ENCODE measurements at regions not wholly inside any gene's neighbourhood (a gene's known extent, or its start where the extent isn't known, plus 50 kb on each side); places are given as distances from the start of the nearest gene placed in this dataset.
"Not testable (repeated sequence)": the region's sequence is repeated elsewhere in the genome, so short reads cannot be mapped to it uniquely, and the experiment has no call there.

DNA sequence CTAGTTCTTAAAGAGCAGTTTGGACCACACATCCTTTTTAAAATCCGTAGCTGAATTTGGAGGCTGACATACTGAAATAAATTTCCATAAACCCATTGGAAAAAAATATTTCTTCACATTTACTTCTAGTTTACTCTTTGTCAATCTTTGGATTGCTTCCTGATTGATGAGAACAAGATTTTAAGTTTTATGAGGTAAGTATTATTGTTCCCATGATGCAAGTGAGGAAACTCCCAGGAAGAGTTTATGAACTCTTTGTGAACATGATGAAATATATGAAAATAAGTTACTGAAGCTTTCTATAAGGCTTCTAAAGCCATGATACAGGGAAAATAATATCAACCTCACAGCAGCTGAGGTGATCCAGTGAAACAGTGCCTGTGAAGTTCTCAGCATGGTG lies 320.0 kb downstream of the GJA1 start:
- FAIRE-seq = no peak
- DNase-seq (ENCODE audit: low spot score) = no peak

DNA sequence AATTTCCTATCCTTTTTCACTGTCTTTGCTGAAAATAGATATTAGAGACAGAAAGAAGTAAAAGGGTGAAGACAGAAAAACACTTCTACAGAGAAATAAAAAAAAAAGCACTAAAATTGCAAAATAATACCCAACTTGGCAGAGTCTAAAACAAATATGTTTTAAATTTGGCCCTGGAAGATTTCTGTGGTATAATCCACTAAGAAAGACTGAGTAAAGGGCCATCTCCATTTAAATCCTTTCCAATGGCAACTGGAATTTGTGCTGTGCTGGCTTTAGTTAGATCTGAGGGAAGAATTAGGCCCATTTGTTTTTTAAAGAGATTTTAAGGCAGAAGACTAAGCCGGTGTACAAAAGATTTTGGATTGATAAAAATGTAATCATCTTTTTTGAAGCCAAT lies 321.2 kb downstream of the GJA1 start:
- DNase-seq (ENCODE audit: low spot score) (no peak), FAIRE-seq (no peak)

DNA sequence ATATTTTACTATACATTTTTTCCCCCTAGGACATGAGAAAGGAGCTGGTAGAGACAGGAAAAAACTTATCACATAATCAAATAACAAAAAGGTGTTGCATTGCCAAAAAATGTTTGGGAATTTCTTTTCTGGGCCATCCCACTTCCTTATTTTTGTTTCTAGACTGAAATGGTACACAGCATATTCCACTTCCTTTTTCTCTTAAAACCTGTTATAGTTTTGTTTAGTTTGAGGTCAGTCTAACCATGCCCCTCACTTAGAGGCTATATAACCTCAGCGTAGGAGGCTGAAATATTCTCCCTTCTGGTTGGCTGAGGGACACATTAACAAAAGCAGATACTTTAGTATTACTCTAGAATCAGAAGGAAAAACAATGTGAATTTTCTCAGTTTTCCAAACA lies 323.9 kb downstream of the GJA1 start:
- FAIRE-seq (no peak), DNase-seq (ENCODE audit: low spot score) (no peak)

DNA sequence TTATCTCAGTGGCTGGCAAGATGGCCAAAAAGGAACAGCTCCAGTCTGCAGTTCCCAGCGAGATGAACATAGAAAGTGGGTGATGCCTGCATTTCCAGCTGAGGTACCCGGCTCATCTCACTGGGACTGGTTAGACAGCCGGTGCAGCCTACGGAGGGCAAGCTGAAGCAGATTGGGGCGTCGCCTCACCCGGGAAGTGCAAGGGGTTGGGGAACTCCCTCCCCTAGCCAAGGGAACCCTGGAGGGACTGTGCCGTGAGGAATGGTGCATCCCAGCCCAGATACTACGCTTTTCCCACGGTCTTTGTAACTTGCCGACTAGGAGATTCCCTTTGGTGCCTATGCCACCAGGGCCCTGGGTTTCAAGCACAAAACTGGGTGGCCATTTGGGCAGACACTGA lies 324.7 kb downstream of the GJA1 start:
- FAIRE-seq (no peak), DNase-seq (ENCODE audit: low spot score) (no peak)

DNA sequence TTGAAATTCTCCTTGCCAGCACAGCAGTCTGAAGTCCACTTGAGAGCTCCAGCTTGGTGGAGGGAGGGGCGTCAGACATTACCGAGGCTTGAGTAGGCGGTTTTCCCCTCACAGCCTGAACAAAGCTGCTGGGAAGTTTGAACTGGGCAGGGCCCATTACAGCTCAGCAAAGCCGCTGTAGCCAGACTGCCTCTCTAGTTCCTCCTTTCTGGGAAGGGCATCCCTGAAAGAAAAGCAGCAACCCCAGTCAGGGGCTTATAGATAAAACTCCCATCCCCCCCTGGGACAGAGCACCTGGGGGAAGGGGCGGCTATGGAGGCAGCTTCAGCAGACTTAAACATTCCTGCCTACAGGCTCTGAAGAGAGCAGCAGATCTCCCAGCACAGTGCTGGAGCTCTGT lies 325.3 kb downstream of the GJA1 start:
- FAIRE-seq (no peak), DNase-seq (ENCODE audit: low spot score) (no peak)

DNA sequence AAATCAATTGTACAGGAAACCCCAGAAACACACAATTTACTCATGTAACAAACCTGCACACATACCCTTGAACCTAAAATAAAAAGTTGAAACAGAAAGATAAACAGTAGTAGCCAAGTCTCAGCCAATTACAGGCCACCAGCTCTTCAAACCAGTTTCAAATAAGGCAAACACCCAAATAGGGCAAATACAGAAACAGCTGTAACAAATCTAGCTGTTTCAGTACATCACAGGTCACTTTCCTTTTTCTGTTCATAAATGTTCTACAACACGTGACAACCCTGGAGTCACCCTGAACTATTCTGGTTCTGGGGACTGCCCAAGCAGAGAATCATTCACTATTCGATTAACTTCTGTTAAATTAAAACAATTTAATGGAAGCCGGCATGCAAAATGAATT lies 329.0 kb downstream of the GJA1 start:
- FAIRE-seq (no peak), DNase-seq (ENCODE audit: low spot score) (no peak)

DNA sequence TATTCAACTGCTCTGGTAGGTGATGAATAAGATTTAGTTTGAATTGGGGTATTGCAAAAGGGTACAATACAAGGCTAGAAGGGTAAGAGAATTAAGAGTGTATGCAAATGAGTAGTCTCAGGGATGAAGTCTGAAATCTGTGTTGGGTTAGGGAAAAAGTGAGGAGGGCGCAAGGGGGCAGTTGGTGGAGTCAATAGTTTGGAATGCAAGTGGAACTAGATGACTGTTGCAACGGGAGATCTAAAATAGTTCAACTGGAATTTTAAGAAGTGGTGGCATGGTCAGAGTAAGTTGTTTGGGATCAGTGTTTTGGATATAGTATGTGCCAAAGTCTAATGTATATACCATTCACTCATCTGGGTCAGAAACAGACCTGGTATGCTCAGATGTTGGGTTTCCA lies 329.6 kb downstream of the GJA1 start:
- FAIRE-seq = no peak
- no peak for DNase-seq (ENCODE audit: low spot score)

DNA sequence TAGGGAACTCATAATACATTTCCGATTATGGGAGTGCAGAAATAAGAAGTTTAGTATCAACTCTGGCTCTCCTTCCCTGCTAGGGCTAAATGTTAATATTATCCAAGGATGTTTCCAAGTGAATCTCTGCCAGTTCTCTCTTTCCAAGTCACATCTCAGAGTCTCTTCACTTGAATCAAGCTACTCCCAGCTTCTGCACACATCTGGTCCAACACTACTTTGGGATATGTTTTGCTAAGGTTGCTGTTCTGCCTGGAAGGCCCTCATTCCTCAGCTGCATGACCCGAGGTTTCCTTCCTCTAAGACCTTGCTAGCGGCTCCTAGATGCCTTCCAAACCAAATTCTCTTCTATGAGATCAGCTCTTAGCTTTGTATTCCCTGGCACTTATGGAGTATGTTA lies 331.8 kb downstream of the GJA1 start:
- DNase-seq (ENCODE audit: low spot score) = no peak

DNA sequence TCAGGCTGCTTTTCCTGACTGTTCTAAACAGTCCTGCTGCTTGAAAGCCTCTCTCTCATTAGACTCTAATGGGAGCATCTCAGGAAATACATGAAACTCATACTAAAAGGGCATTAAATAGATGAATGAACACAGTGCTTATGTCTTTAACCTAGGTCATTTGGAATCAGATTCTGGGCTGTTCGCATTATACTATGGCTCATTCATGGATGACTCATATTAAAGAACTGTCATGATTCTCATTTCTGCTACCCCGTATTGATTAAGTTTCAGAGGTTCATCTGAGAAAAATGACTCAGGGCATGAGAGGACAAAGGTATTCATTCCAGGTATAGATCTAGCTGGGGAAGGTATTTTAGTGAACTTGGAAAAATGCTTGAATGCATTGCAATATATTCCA lies 335.5 kb downstream of the GJA1 start:
- no peak for FAIRE-seq

More for the DNA sequence above, 331.8 kb downstream of the GJA1 start:
- no peak for FAIRE-seq

DNA sequence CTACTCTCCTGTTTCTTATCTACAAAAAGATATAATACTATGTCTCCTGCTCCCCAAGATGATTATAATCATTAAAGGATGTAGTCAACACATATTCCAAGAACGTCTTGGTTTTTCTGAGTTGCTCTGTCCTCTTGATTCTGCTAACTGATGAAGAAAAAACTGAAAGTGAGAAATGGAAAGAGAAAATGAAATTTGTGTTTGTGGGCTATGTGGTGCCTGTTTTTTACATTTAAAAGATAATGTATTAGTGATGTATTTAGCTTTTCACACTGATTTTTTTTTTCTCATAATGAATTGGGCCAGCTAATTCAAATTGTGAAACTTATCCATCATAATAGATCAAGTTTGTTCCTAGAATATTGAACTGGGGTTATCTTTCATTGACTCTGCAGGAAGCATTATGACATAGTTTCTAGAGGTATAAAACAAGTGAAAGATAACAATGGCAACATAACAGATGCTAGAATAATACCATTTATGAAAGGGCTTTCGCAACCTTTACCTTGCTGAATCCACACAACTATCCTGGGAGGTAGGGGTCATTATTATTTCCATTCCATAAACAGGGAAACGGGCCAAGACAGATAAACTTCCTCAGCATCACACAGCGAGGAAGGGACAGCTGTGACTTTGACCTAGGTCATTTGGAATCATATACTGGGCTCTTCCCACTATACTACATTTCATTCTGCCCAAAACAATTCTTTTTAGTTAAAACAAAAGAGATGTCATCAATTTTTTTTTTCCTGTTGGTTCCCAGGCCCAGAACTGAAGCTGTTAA lies 336.7 kb downstream of the GJA1 start:
- FAIRE-seq (no peak), DNase-seq (ENCODE audit: low spot score) (no peak)

More for the DNA sequence above, 335.5 kb downstream of the GJA1 start:
- DNase-seq (ENCODE audit: low spot score) = no peak

DNA sequence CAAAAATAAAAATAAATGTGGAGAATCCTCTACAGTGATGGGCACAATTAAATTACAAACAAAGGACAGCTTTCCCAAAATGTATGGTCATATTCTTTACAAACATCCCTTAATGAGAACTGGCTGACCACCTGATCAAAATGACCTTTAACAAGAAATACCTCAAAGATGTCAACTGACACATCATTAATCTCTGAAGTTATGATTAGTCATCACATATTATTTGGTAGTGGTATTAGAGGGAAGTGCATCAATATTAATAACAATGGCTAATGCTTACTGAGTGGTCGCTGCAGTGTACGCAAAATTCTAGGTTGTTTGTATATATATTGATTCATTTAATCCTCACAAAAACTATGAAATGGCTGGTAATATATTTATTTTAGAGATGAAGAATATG lies 340.6 kb downstream of the GJA1 start:
- no peak for FAIRE-seq

DNA sequence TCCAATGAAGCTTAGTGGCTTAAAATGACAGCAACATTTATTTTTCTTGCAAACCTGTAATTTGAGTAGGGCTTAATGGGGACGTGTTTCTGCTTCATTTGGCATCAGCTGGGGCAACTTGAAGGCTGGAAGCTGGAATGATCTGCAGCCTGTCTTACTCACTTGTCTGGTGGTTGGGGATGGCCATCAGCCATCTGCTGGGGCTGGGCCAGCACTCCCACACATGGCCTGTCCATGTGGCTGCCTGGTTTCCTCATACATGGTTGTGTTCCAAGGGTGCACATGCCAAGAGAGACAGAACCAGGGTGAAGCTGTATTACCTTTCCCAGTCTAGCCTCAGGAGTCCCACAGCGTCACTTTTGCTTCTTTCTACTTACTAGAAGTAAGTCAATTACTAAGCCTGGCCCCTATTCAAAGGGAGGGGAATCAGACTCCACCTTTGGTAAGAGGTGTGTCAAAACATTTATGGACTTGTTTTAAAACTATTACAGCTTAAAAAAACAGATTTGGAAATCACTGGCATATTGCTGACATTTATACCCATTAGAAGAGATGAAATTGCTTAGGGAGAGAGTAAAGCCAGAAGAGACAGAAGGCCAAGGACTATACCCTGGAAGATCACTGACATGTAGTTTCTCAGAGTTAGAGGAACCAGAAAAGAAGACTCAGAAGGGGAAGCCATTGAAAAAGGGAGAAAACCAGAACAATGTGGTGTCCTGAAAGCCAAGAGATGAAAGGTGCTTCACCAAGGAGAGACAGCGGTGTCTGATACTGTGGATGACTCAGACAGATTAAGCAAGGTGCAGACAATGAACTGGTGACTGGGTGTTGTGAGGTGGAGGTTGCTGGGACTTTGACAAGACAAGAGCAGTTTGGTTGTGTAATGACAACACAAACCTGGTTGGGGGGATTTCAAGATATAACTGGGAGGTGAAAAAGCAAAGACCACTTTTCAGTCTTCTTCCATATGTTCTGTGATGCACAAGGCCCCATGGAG lies 345.2 kb downstream of the GJA1 start:
- no peak for FAIRE-seq
- peak; percentile 45 for DNase-seq (ENCODE audit: low spot score)

More for the DNA sequence above, 340.6 kb downstream of the GJA1 start:
- no peak for DNase-seq (ENCODE audit: low spot score)

DNA sequence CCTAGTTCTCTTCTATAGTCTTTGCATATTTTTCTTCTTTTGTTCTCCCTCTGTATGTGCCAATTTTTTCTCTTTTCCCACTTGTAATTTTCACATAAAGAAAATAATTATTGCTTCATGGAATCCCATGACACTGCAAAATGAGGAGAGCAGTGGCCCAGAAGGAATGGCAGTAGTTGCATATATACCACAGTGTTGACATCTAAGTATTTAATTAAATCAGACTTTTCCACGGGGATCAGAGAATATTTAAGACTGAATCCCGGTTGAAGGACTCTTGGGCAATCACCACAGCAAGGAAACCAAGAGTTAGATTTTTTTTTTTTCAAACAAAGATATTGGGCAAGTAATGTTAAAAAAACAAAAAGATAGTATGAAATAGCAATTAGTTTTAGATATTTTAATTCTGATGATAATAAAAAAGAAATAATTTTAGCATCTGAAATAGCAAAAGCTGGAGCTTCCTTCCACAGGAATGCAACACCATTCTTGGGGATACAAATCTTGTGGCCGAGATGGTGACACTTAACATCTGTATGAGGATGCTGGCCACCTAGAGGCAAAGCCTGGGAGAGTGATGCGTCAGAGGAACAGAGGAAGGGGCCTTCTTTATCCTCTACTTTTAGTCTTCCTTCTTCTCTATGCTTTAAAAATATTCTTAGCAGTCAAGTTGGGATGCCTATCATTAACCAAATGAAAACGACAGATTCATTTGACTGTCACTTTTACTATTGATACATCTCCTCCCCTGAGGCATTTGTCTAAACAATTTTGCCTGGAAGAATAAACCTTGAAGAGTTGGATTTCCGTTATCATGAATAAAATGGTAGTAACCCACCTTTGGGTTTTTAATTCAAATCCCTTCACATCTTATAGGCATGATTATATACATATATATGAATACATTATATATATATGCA lies 356.2 kb downstream of the GJA1 start:
- FAIRE-seq (no peak), DNase-seq (ENCODE audit: low spot score) (no peak)

DNA sequence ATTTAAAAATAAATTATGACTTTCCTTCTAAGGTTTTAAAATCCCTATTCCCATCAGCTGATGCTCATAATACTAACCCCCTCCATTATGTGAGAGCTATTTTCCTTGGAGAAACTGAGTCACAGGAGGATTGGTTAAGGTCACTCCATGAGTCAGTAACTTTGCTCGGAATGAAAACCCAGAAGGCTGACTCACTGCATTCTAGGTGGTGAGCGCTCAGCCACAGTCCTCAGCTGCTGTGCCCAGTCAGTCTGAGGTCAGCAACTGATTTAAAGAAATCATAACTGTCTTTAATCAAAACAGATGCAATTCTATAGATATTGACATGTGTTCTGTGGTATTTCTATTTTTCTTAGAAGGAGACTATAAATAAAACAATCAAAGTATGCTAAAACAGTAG lies 359.2 kb downstream of the GJA1 start:
- no peak for FAIRE-seq
- DNase-seq (ENCODE audit: low spot score) = peak; percentile 81

DNA sequence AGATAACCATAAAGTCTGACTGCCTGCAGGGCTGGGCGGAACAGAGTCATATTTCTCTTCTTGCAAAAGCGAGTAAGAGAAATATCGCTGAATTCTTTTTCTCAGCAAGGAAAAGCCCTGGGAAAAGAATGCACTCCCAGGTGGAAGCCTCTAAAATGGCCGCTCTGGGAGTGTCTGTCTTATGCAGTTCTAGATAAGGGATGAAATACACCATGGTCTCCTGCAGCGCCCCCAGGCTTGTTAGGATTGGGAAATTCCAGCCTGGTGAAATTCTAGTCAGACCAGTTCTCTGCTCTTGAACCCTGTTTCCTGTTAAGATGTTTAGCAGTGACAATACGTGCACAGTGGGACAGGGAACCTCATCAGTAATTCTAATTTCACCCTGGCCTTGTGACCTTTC lies 362.2 kb downstream of the GJA1 start:
- not testable (repeated sequence) for DNase-seq (ENCODE audit: low spot score); FAIRE-seq

DNA sequence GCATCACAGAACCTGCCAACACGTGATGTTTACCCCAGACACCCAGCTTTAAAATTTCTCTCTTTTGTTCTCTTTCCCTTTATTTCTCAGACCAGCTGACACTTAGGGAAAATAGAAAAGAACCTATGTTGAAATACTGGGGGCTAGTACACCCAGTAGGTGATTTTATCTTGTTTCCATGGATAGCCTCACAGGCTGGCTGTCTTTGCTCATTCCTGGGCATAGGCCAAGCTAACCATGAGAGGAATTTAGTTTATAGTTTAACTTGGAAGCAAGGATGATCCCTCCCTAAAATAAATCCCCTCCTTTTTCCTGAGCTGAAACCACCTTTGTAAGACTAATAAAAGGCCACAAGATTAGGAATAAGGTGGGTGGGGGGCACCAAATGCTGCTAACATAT lies 362.7 kb downstream of the GJA1 start:
- DNase-seq (ENCODE audit: low spot score); FAIRE-seq: not testable (repeated sequence)

DNA sequence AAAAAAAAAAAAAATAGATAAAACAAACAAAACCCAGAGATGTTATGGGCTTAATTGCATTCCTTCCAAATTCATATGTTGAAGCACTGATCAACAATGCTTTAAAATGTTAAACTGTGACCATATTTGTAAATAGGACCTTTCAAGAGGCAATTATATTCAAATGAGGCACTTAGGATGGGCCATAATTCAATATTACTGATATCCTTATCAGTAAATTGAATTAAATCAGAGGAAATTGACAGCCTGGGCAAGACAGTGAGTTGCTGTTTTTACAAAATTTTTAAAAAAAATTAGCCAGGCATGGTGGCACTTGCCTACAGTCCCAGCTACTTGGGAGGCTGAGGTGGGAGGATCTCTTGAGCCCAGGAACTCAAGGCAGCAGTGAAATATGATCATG lies 364.1 kb downstream of the GJA1 start:
- no peak for DNase-seq (ENCODE audit: low spot score)
- no peak for FAIRE-seq

DNA sequence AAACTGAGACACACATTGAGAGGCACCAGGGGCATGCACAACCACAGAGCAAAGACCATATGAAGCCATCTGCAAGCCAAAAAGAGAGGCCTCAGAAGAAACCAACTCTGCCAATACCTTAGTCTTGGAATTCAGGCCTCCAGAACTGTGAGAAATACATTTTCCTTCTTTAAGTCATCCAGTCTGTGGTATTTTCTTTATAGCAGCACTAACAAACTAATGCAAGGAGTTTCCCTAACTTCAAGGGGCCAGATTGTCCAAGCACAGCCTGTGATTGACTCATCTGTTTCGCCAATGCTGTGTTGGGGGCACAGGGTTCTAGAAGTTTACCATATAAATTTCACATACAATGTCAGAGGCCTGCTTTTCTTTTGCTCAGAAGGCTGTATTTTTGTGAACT lies 364.6 kb downstream of the GJA1 start:
- FAIRE-seq (no peak), DNase-seq (ENCODE audit: low spot score) (no peak)

DNA sequence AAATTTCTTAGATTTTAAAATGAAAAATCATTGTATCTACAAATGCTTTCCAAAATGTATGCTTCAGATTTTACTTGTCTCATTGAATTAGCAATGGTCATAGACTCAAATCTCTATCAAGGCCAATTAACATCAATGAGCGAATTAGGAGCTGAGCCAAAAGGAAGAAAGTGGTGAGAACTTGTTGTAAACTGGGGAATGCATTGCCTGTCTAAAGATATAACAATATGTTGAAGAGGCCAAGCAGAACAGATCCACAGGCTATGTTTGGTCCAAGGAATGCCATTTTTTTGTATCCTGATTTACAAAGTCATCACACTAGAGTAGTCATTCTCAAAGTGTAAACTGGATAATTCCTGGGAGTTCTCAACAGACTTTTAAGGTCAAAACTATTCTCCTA lies 370.7 kb downstream of the GJA1 start:
- DNase-seq (ENCODE audit: low spot score) (no peak), FAIRE-seq (no peak)

DNA sequence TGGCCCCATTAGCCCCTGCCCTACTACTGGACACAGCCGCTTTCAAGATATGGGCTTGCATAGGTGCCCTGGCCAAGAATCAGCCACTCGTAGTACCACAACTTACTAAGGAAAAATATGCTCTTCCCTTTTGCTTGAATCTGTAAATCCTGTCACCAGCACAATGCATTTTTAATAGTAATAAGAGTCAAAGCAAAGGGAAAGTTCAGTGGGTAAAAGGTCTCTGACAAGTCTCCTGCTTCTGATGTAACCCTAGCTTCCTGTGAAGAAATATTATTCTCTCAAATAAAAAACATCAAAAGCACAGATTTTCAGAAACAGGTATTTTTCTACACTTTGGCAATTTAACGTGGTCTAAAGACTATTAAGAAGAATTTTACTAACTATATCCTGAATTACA lies 373.8 kb downstream of the GJA1 start:
- FAIRE-seq (no peak), DNase-seq (ENCODE audit: low spot score) (no peak)

Data from urothelium cell line (cell line).